ENCODE measurements at regions not wholly inside any gene's neighbourhood (a gene's known extent, or its start where the extent isn't known, plus 50 kb on each side); places are given as distances from the start of the nearest gene placed in this dataset.

DNA sequence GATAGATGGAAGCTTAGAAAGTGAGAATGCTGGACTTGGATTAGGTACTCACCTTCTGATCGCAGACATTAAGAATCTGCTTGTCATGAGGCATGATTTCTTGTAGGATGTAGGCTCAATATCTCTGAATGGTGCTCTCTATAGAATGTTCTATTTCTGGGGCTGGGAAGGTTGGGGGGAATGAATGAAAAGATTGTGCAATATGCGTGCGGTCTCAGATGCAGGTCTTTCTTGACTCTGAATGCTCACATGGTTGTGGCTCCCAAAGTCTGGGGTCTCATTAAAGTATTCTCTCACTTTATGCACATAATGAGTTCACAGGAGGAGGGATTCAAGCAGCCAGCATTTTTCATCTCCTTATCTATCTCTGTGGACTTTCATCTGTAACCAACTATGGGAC, 482.0 kb upstream of the CD180 start:
- no peak for TF ChIP-seq POLR2AphosphoS5 (IDR thresholded peaks at IDR 0.05; ENCODE audit: low read depth, low read length)
- TF ChIP-seq POLR2A (IDR thresholded peaks at IDR 0.05; ENCODE audit: low read depth, low read length) = no peak
- no peak for TF ChIP-seq PAX5 (IDR thresholded peaks at IDR 0.05; ENCODE audit: insufficient read depth, low read length, severe bottlenecking)
